ENCODE measurements at regions not wholly inside any gene's neighbourhood (a gene's known extent, or its start where the extent isn't known, plus 50 kb on each side); places are given as distances from the start of the nearest gene placed in this dataset.

GRCh38 chr5:5666076-5666365 lies 243.5 kb downstream of the ICE1 start:
- TF ChIP-seq TAF1 (IDR thresholded peaks at IDR 0.05; ENCODE audit: low read depth) (no peak), CTCF (IDR thresholded peaks at IDR 0.05; ENCODE audit: poor library complexity, severe bottlenecking) (no peak), RAD21 (conservative IDR thresholded peaks at IDR 0.05) (no peak), POLR2AphosphoS5 (IDR thresholded peaks at IDR 0.05) (no peak), REST (IDR thresholded peaks at IDR 0.05; ENCODE audit: borderline replicate concordance) (no peak)

Measured in neural cell (in vitro differentiated cells).